H1 (cell line): ENCODE measurements at regions not wholly inside any gene's neighbourhood (a gene's known extent, or its start where the extent isn't known, plus 50 kb on each side); places are given as distances from the start of the nearest gene placed in this dataset.

ENCODE experiments used
- CTCF ChIA-PET: fragments of 300-600 bp; sonication (Branson Sonifier 250); formaldehyde crosslinking; loops from one replicate; lab custom pipeline; 2021; ENCODE audit not compliant: partially characterized antibody; lab: Charles Lee
- POLR2A ChIA-PET: fragments of 300-600 bp; sonication (Branson Sonifier 250); formaldehyde crosslinking; loops from one replicate; lab custom pipeline; 2021; ENCODE audit warnings: inconsistent platforms; ENCODE audit not compliant: partially characterized antibody; lab: Charles Lee
- DNase-seq, 2 experiments: peaks; one replicate each; pipeline versions ENCODE4 v3.0.0 to v3.0.0-alpha.2; 2010 to 2022; ENCODE audit warnings: low spot score in 2 of 2, low read depth in 1 of 2, mixed read lengths in 1 of 2
- FAIRE-seq: peaks from 2 replicates; lab custom pipeline; 2011; peaks lifted over from hg19 to GRCh38; lab: Jason Lieb, UNC
- H2AFZ ChIP-seq: 2 replicates; pipeline ENCODE4 v1.8.1; 2012; ENCODE audit warnings: low read length, inconsistent platforms
- H2AK5ac ChIP-seq: 2 replicates; pipeline ENCODE4 v1.6.1; 2013; ENCODE audit warnings: low read depth, low read length
- H2BK120ac ChIP-seq: replicated peaks from 2 replicates; pipeline ENCODE3; 2013; ENCODE audit warnings: low read depth, low read length, inconsistent platforms
- H2BK12ac ChIP-seq: 2 replicates; pipeline ENCODE4 v1.6.1; 2013; ENCODE audit warnings: low read depth, low read length
- H2BK15ac ChIP-seq: 2 replicates; pipeline ENCODE4 v1.6.1; 2013; ENCODE audit warnings: low read length
- H2BK20ac ChIP-seq: 2 replicates; pipeline ENCODE4 v1.6.1; 2013; ENCODE audit warnings: low read length
- H2BK5ac ChIP-seq: 2 replicates; pipeline ENCODE4 v1.6.1; 2013; ENCODE audit warnings: low read depth, low read length
- H3K14ac ChIP-seq: 2 replicates; pipeline ENCODE4 v1.6.1; 2013; ENCODE audit warnings: inconsistent platforms; ENCODE audit not compliant: insufficient read length
- H3K18ac ChIP-seq: 2 replicates; pipeline ENCODE4 v1.6.1; 2013; ENCODE audit warnings: low read length; ENCODE audit errors: extremely low read depth
- H3K23ac ChIP-seq: 2 replicates; pipeline ENCODE4 v1.6.1; 2013; ENCODE audit warnings: inconsistent platforms; ENCODE audit not compliant: insufficient read length
- H3K23me2 ChIP-seq: 2 replicates; pipeline ENCODE4 v1.6.1; 2013; ENCODE audit warnings: low read depth, low read length
- H3K27ac ChIP-seq: 2 replicates; pipeline ENCODE4 v1.6.1; 2011; ENCODE audit warnings: low read depth, low read length, inconsistent platforms
- H3K27me3 ChIP-seq, 4 experiments: replicated peaks in 1 of 4; 1 replicate in 1 of 4; 2 replicates in 3 of 4; pipeline versions ENCODE4 v1.6.1 to v1.8.1; 2011 to 2013; ENCODE audit warnings: low read length in 3 of 4, mild to moderate bottlenecking in 3 of 4, inconsistent platforms in 2 of 4, mixed read lengths in 2 of 4, moderate library complexity in 1 of 4; ENCODE audit not compliant: control insufficient read depth in 3 of 4, insufficient read depth in 3 of 4; ENCODE audit errors: extremely low read depth in 1 of 4
- H3K36me3 ChIP-seq, 4 experiments: 2 replicates each; pipeline versions ENCODE4 v1.6.1 to v1.8.1; 2011 to 2013; ENCODE audit warnings: mild to moderate bottlenecking in 4 of 4, low read length in 3 of 4, moderate library complexity in 2 of 4, control low read depth in 1 of 4, inconsistent platforms in 1 of 4; ENCODE audit not compliant: insufficient read depth in 4 of 4, control insufficient read depth in 2 of 4
- H3K4ac ChIP-seq: replicated peaks from 2 replicates; pipeline ENCODE3; 2013; ENCODE audit warnings: low read length, low read depth, mixed read lengths, inconsistent platforms; ENCODE audit not compliant: insufficient read length
- H3K4me1 ChIP-seq, 4 experiments: replicated peaks in 1 of 4; 1 replicate in 1 of 4; 2 replicates in 3 of 4; pipeline versions ENCODE4 v1.6.1 to v1.8.1; 2011 to 2013; ENCODE audit warnings: low read length in 3 of 4, inconsistent platforms in 2 of 4, mixed read lengths in 1 of 4; ENCODE audit not compliant: insufficient read depth in 4 of 4, control insufficient read depth in 3 of 4
- H3K4me2 ChIP-seq, 2 experiments: 2 replicates each; pipeline versions ENCODE4 v1.6.1 to v1.8.1; 2011 to 2013; ENCODE audit warnings: low read depth in 2 of 2, low read length in 2 of 2, control low read depth in 1 of 2, inconsistent platforms in 1 of 2, mild to moderate bottlenecking in 1 of 2; ENCODE audit not compliant: insufficient read depth in 1 of 2
- H3K4me3 ChIP-seq, 4 experiments: fragments of 200-600, 300-600 bp in 1 of 4; sonication (generic), shearing (Covaris generic), sonication (Bioruptor Twin) in 1 of 4; 2 replicates each; pipeline versions ENCODE4 v1.5.1 to v1.8.1; 2011 to 2016; ENCODE audit warnings: low read length in 4 of 4, low read depth in 3 of 4, control low read depth in 2 of 4, inconsistent platforms in 2 of 4, mild to moderate bottlenecking in 2 of 4, mixed read lengths in 1 of 4, moderate library complexity in 1 of 4; ENCODE audit not compliant: insufficient read depth in 2 of 4; ENCODE audit errors: extremely low read depth in 1 of 4
- H3K56ac ChIP-seq: replicated peaks from 2 replicates; pipeline ENCODE3; 2013; ENCODE audit warnings: low read depth, mild to moderate bottlenecking, mixed read lengths, low read length, inconsistent platforms; ENCODE audit not compliant: insufficient read length
- H3K79me1 ChIP-seq: 2 replicates; pipeline ENCODE4 v1.6.1; 2013; ENCODE audit warnings: low read depth, low read length, control low read depth
- H3K79me2 ChIP-seq, 2 experiments: 2 replicates each; pipeline versions ENCODE4 v1.6.1 to v1.8.1; 2012 to 2013; ENCODE audit warnings: low read length in 2 of 2, mild to moderate bottlenecking in 2 of 2, inconsistent platforms in 1 of 2; ENCODE audit not compliant: insufficient read depth in 2 of 2, control insufficient read depth in 1 of 2
- H3K9ac ChIP-seq, 4 experiments: replicated peaks in 1 of 4; 1 replicate in 1 of 4; 2 replicates in 3 of 4; pipeline versions ENCODE4 v1.6.1 to v1.8.1; 2011 to 2013; ENCODE audit warnings: low read depth in 3 of 4, low read length in 3 of 4, control low read depth in 2 of 4, mild to moderate bottlenecking in 2 of 4, moderate library complexity in 2 of 4, inconsistent platforms in 1 of 4; ENCODE audit errors: extremely low read depth in 1 of 4
- H3K9me3 ChIP-seq, 2 experiments: 2 replicates each; pipeline versions ENCODE4 v1.6.1 to v1.8.1; 2012 to 2013; ENCODE audit warnings: mild to moderate bottlenecking in 2 of 2, moderate library complexity in 2 of 2, control low read depth in 1 of 2, inconsistent platforms in 1 of 2, low read depth in 1 of 2, low read length in 1 of 2, mixed read lengths in 1 of 2; ENCODE audit not compliant: insufficient read depth in 2 of 2
- H4K20me1 ChIP-seq, 2 experiments: replicated peaks in 1 of 2; 2 replicates each; pipeline versions ENCODE3 to v1.8.1; 2011 to 2013; ENCODE audit warnings: inconsistent platforms in 2 of 2, low read length in 2 of 2, mild to moderate bottlenecking in 1 of 2; ENCODE audit not compliant: insufficient read depth in 2 of 2, control insufficient read depth in 1 of 2
- H4K5ac ChIP-seq: 2 replicates; pipeline ENCODE4 v1.6.1; 2013; ENCODE audit warnings: low read length, low read depth, mixed read lengths, inconsistent platforms; ENCODE audit not compliant: insufficient read length
- H4K8ac ChIP-seq: 2 replicates; pipeline ENCODE4 v1.8.0; 2013; ENCODE audit warnings: mild to moderate bottlenecking, moderate library complexity, low read length, inconsistent platforms; ENCODE audit not compliant: insufficient read depth; ENCODE audit errors: extremely low read depth
- H4K91ac ChIP-seq: replicated peaks from 2 replicates; pipeline ENCODE3; 2013; ENCODE audit warnings: low read length, mixed read lengths, inconsistent platforms; ENCODE audit not compliant: insufficient read length
- ASH2L ChIP-seq: fragments of 200-600, 300-600 bp; sonication (generic); IDR thresholded peaks from one replicate; pipeline ENCODE4 v1.7.1; 2017; ENCODE audit warnings: low read length
- CHD1 ChIP-seq: IDR thresholded peaks from 2 replicates; pipeline ENCODE4 v1.6.1; 2012; ENCODE audit warnings: low read depth, low read length, improper control_type of control experiment
- EP300 ChIP-seq, 2 experiments: IDR thresholded peaks; 1 replicate in 1 of 2; 2 replicates in 1 of 2; pipeline ENCODE4 v1.6.1; 2011 to 2012; ENCODE audit warnings: low read depth in 2 of 2, low read length in 2 of 2, mild to moderate bottlenecking in 2 of 2, borderline replicate concordance in 1 of 2, inconsistent platforms in 1 of 2, moderate library complexity in 1 of 2
- HDAC6 ChIP-seq: IDR thresholded peaks from one replicate; pipeline ENCODE4 v1.7.1; 2012; ENCODE audit warnings: low read depth, mild to moderate bottlenecking, inconsistent platforms, low read length, moderate library complexity
- JUN ChIP-seq: IDR thresholded peaks from 2 replicates; pipeline ENCODE4 v1.6.1; 2011; ENCODE audit warnings: low read depth, mild to moderate bottlenecking, improper control_type of control experiment, low read length
- MAFK ChIP-seq: IDR thresholded peaks from 2 replicates; pipeline ENCODE4 v1.6.1; 2012; ENCODE audit warnings: low read depth, mild to moderate bottlenecking, improper control_type of control experiment, low read length
- POU5F1 ChIP-seq: IDR thresholded peaks from 2 replicates; pipeline ENCODE4 v1.6.1; 2011; ENCODE audit warnings: low read depth, mild to moderate bottlenecking, low read length, moderate library complexity
- RAD21 ChIP-seq, 2 experiments: IDR thresholded peaks in 1 of 2; conservative IDR thresholded peaks in 1 of 2; 2 replicates each; pipeline ENCODE4 v1.6.1; 2011; ENCODE audit warnings: low read depth in 2 of 2, low read length in 2 of 2, improper control_type of control experiment in 1 of 2, inconsistent platforms in 1 of 2, mild to moderate bottlenecking in 1 of 2, moderate library complexity in 1 of 2
- WGBS, 2 experiments: shearing (Covaris generic) in 1 of 2; methylation state at CpG; one replicate each; pipeline versions ENCODE4 v1.1.6 to v1.1.7; 2013 to 2015; ENCODE audit warnings: low lambda C conversion rate in 2 of 2, mixed read lengths in 2 of 2, inconsistent platforms in 1 of 2, low coverage in 1 of 2, missing lambda C conversion rate in 1 of 2; ENCODE audit not compliant: insufficient replicate concordance in 2 of 2, insufficient coverage in 1 of 2, insufficient read length in 1 of 2; ENCODE audit errors: extremely low coverage in 1 of 2, missing lambda C conversion rate in 1 of 2; 5-methylcytosine and 5-hydroxymethylcytosine counted together
- TF ChIP-seq, protein P1 (sequence below): IDR thresholded peaks from 2 replicates; pipeline ENCODE4 v1.6.1; 2012; ENCODE audit warnings: inconsistent platforms

DNA sequence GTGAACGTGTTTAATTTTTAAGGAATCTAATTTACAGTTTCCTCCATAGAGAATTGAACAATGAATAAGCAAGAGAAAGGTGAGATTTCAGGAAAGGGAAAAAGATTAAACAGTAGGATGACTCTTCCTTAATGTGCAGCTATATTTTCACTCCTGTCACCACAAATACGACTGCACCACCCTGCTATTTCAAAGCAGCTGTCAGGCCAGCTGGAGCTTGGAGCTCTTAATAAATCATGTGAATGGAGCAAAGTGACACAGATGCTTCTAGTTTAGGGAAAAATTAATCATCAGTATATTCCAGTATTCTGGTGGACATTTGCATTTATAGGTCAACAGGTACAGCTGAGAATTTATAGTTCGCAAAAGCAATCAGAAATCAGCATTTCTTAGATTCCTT lies 56.5 kb upstream of the PKIB start:
- FAIRE-seq: no peak
- no peak overlapping the region for H2BK5ac ChIP-seq
- no peak overlapping the region for H3K9ac ChIP-seq
- no peak overlapping the region for H3K18ac ChIP-seq
- H4K20me1 ChIP-seq: no peaks in the 10 kb centered on the region
- no peak overlapping the region for H2BK20ac ChIP-seq
- H3K56ac ChIP-seq: no peak overlapping the region
- no peaks in the 10 kb centered on the region for H3K4me1 ChIP-seq
- H4K8ac ChIP-seq: no peak overlapping the region
- H3K4me2 ChIP-seq: no peak overlapping the region
- no peak overlapping the region for H2AFZ ChIP-seq
- no peak overlapping the region for H2BK12ac ChIP-seq
- no peak for DNase-seq
- H3K36me3 ChIP-seq: peaks cover 0 to 3% (median 0%) of the 10 kb centered on the region in 4 experiments; a peak in 1 of 8 replicates
- no peak overlapping the region for H3K4me3 ChIP-seq
- H4K91ac ChIP-seq: no peak overlapping the region
- H3K79me2 ChIP-seq: no peaks in the 10 kb centered on the region
- H3K27ac ChIP-seq: no peak overlapping the region
- no peak overlapping the region for H3K4ac ChIP-seq
- no peak overlapping the region for H3K23ac ChIP-seq
- POLR2A ChIA-PET: interaction anchor here (0.7 kb wide), 1 partner anchor 106 kb away, joined by 3 read pairs; no protein-coding TSS in a partner anchor
- no peaks in the 10 kb centered on the region for H3K23me2 ChIP-seq
- no peak overlapping the region for H3K14ac ChIP-seq
- no peaks in the 10 kb centered on the region for H3K9me3 ChIP-seq
- H2AK5ac ChIP-seq: no peak overlapping the region
- no peaks in the 10 kb centered on the region; the same call in 1 of the 2 replicates for H3K79me1 ChIP-seq
- no peaks in the 10 kb centered on the region for H3K27me3 ChIP-seq
- H2BK15ac ChIP-seq: no peak overlapping the region
- H2BK120ac ChIP-seq: no peak overlapping the region
- CTCF ChIA-PET: no interaction called here
- no peak overlapping the region for H4K5ac ChIP-seq
- 85% methylated on average over 3 of the region's 3 CpGs; no CpG with 5 or more reads in 1 of the 2 experiments for WGBS, 2 experiments
- TF ChIP-seq JUN (no peak), POU5F1 (no peak), ASH2L (no peak), MAFK (no peak), HDAC6 (no peak), CHD1 (no peak), EP300 (IDR thresholded peaks at IDR 0.05; ENCODE audit: borderline replicate concordance in 1 of 2, low read depth in 2 of 2, low read length in 2 of 2) (no peak), RAD21 (IDR thresholded peaks at IDR 0.05 in 1 of 2, conservative IDR thresholded peaks at IDR 0.05 in 1 of 2; ENCODE audit: low read depth in 2 of 2, low read length in 2 of 2) (no peak)
- TF ChIP-seq, protein P1, sequence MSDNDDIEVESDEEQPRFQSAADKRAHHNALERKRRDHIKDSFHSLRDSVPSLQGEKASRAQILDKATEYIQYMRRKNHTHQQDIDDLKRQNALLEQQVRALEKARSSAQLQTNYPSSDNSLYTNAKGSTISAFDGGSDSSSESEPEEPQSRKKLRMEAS: no peak
